ENCODE measurements at regions not wholly inside any gene's neighbourhood (a gene's known extent, or its start where the extent isn't known, plus 50 kb on each side); places are given as distances from the start of the nearest gene placed in this dataset.

DNA sequence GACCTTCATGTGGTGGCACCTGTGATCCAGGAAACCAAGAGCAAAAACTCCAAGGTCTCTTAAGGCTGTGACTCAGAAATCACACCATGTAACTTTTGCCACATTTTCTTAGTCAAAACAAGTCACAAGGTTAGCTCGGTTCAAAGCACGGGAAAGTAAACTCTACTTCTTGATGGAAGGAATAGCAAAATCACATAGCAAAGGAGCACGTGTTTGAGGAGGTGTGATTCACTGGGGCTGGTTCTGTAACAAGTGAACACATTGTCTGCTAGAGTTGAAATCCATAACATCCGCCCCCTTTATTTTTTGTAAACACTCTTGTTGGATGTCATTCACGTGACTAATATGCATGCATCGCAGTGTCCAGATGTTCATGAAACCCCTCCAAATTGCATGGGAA lies 415.0 kb upstream of the MAF start:
- TF ChIP-seq, protein P1, sequence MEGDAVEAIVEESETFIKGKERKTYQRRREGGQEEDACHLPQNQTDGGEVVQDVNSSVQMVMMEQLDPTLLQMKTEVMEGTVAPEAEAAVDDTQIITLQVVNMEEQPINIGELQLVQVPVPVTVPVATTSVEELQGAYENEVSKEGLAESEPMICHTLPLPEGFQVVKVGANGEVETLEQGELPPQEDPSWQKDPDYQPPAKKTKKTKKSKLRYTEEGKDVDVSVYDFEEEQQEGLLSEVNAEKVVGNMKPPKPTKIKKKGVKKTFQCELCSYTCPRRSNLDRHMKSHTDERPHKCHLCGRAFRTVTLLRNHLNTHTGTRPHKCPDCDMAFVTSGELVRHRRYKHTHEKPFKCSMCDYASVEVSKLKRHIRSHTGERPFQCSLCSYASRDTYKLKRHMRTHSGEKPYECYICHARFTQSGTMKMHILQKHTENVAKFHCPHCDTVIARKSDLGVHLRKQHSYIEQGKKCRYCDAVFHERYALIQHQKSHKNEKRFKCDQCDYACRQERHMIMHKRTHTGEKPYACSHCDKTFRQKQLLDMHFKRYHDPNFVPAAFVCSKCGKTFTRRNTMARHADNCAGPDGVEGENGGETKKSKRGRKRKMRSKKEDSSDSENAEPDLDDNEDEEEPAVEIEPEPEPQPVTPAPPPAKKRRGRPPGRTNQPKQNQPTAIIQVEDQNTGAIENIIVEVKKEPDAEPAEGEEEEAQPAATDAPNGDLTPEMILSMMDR (IDR thresholded peaks at IDR 0.05) = no peak
- TF ChIP-seq POLR2A (IDR thresholded peaks at IDR 0.05) = no peak
